H1 (cell line): ENCODE measurements at regions not wholly inside any gene's neighbourhood (a gene's known extent, or its start where the extent isn't known, plus 50 kb on each side); places are given as distances from the start of the nearest gene placed in this dataset.
"Not testable (repeated sequence)": the region's sequence is repeated elsewhere in the genome, so short reads cannot be mapped to it uniquely, and the experiment has no call there.

Experiments used
- EP300 ChIP-seq, 2 experiments: IDR thresholded peaks; 1 replicate in 1 of 2; 2 replicates in 1 of 2; pipeline ENCODE4 v1.6.1; 2011 to 2012; ENCODE audit warnings: low read depth in 2 of 2, low read length in 2 of 2, mild to moderate bottlenecking in 2 of 2, borderline replicate concordance in 1 of 2, inconsistent platforms in 1 of 2, moderate library complexity in 1 of 2
- EZH2 ChIP-seq: fragments of 200-600 bp; sonication (generic); IDR thresholded peaks from 2 replicates; pipeline ENCODE4 v1.7.1; 2012; ENCODE audit warnings: low read depth, mild to moderate bottlenecking, moderate library complexity, low read length, inconsistent platforms; ENCODE audit not compliant: severe bottlenecking
- POLR2A ChIP-seq, 2 experiments: IDR thresholded peaks; 1 replicate in 1 of 2; 2 replicates in 1 of 2; pipeline ENCODE4 v1.6.1; 2011; ENCODE audit warnings: low read depth in 2 of 2, low read length in 2 of 2, mild to moderate bottlenecking in 2 of 2; ENCODE audit errors: control extremely low read depth in 1 of 2
- POLR2AphosphoS5 ChIP-seq: IDR thresholded peaks from 2 replicates; pipeline ENCODE4 v1.6.1; 2011; ENCODE audit warnings: low read depth, low read length
- RFX5 ChIP-seq: IDR thresholded peaks from 2 replicates; pipeline ENCODE4 v1.6.1; 2011; ENCODE audit warnings: low read depth, low read length, improper control_type of control experiment, borderline replicate concordance
- RXRA ChIP-seq: IDR thresholded peaks from 2 replicates; pipeline ENCODE4 v1.6.1; 2011; ENCODE audit warnings: low read depth, mild to moderate bottlenecking, low read length, moderate library complexity; ENCODE audit not compliant: insufficient read depth
- SIRT6 ChIP-seq: IDR thresholded peaks from one replicate; pipeline ENCODE4 v1.7.1; 2012; ENCODE audit warnings: low read length, inconsistent platforms
- TCF12 ChIP-seq: IDR thresholded peaks from 2 replicates; pipeline ENCODE4 v1.6.1; 2011; ENCODE audit warnings: low read depth, mild to moderate bottlenecking, low read length
- USF2 ChIP-seq: IDR thresholded peaks from 2 replicates; pipeline ENCODE4 v1.6.1; 2011; ENCODE audit warnings: low read length, improper control_type of control experiment
- TF ChIP-seq, protein P1 (sequence below), 3 experiments: IDR thresholded peaks; 1 replicate in 2 of 3; 2 replicates in 1 of 3; pipeline versions ENCODE4 v1.5.1 to v1.6.1; 2011; ENCODE audit warnings: low read length in 3 of 3, mild to moderate bottlenecking in 3 of 3, inconsistent platforms in 2 of 3, low read depth in 1 of 3, moderate library complexity in 1 of 3; ENCODE audit not compliant: insufficient read depth in 1 of 3; ENCODE audit errors: control extremely low read depth in 1 of 3

GRCh38 chr15:24211742-24212476 lies 463.7 kb upstream of the NPAP1 start:
- TF ChIP-seq, protein P1, sequence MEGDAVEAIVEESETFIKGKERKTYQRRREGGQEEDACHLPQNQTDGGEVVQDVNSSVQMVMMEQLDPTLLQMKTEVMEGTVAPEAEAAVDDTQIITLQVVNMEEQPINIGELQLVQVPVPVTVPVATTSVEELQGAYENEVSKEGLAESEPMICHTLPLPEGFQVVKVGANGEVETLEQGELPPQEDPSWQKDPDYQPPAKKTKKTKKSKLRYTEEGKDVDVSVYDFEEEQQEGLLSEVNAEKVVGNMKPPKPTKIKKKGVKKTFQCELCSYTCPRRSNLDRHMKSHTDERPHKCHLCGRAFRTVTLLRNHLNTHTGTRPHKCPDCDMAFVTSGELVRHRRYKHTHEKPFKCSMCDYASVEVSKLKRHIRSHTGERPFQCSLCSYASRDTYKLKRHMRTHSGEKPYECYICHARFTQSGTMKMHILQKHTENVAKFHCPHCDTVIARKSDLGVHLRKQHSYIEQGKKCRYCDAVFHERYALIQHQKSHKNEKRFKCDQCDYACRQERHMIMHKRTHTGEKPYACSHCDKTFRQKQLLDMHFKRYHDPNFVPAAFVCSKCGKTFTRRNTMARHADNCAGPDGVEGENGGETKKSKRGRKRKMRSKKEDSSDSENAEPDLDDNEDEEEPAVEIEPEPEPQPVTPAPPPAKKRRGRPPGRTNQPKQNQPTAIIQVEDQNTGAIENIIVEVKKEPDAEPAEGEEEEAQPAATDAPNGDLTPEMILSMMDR (IDR thresholded peaks at IDR 0.05; ENCODE audit: control extremely low read depth in 1 of 3, insufficient read depth in 1 of 3, low read depth in 1 of 3, low read length in 3 of 3) = not testable (repeated sequence)
- TF ChIP-seq SIRT6; TCF12; EP300 (IDR thresholded peaks at IDR 0.05; ENCODE audit: borderline replicate concordance in 1 of 2, low read depth in 2 of 2, low read length in 2 of 2); POLR2A (IDR thresholded peaks at IDR 0.05; ENCODE audit: control extremely low read depth in 1 of 2, low read depth in 2 of 2, low read length in 2 of 2); USF2; RFX5; EZH2; RXRA; POLR2AphosphoS5: not testable (repeated sequence)
